ENCODE measurements at regions not wholly inside any gene's neighbourhood (a gene's known extent, or its start where the extent isn't known, plus 50 kb on each side); places are given as distances from the start of the nearest gene placed in this dataset.
"Not testable (repeated sequence)": the region's sequence is repeated elsewhere in the genome, so short reads cannot be mapped to it uniquely, and the experiment has no call there.

- no peak for DNase-seq (ENCODE audit: low read depth in 1 of 2, low spot score in 1 of 2)
Measured at GRCh38 chr16:9338068-9338467, 246.6 kb downstream of the HAPSTR1 start.

DNA sequence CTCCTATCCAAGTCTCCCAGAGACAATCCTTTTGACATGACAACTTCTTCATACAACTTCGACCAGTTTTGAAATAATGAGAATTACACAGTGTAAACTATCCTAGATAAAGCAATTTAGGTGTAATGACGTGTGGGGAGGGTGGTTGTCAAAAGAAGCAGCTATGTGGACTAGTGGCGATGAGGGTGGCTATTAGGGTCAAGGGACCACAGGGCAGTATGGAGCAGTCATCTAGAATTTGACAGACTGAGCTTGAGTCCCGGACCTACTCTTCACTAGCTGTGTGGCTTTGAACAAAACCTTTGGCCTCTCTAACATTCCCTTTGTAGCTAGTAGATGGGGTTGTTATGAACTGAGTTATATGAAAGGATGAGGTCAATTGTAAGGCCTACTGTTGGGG is 247.1 kb downstream of the HAPSTR1 start:
- no peak for DNase-seq (ENCODE audit: low read depth in 1 of 2, low spot score in 1 of 2)

DNA sequence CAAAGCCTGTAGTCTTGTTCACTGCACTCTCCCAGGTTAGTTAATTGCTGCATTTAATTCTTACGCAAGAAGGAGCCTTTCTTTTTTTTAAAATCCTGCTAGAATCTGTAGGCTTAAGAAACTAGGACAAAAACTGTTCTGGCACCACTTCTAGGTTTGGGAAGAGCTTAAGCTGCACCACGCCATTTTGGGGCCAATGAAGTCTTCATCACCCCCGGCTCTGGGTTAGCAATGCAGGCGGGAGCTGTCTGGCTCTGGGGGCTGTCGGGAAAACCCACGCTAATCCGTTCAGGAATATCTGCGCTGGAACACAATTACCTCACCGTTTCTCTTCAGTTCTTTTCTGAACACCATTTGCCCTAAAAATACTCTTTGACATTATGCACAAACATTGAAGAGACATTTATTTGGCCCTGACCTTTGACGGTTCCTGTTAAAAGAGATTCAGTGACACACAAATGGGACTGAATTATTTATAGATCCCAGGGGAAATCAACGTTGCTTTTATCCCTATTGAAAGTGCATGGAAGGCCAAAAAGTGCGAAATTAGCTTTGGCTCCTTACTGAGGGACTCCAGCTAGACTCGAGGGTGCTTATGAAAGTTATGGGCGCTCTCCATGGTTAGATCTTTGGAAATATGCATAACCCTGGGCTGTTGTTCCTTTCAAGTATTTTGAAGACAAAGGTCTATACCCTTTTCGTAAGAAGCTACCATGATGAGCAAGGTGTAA is 249.2 kb downstream of the HAPSTR1 start:
- no peak for DNase-seq (ENCODE audit: low read depth in 1 of 2, low spot score in 1 of 2)

DNA sequence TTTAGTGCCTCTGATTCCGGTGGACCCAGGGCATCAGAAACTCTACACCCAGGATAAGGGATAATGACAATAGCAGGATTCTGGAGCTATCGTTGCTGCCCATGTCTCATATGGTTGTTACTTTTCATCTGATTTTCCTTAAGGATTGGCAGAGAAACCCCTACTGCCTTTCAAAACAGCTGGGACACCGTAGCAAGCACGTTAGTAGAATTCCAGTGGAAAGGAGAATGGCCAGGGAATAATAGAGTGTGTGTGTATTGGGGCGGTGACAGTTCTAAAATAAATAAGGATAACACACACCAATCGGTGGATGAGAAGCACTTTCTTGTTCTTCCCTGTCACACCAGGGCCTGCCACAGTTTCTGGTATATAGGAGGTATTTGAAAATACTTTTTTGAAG is 251.8 kb downstream of the HAPSTR1 start:
- DNase-seq (ENCODE audit: low read depth in 1 of 2, low spot score in 1 of 2), result no peak

- DNase-seq (ENCODE audit: low read depth in 1 of 2, low spot score in 1 of 2), result no peak
Measured at GRCh38 chr16:9344508-9344907, 253.1 kb downstream of the HAPSTR1 start.

- no peak for DNase-seq (ENCODE audit: low read depth in 1 of 2, low spot score in 1 of 2)
Measured at GRCh38 chr16:9345046-9345445, 253.6 kb downstream of the HAPSTR1 start.

GRCh38 chr16:9345880-9346279 is 254.4 kb downstream of the HAPSTR1 start:
- DNase-seq (ENCODE audit: low read depth in 1 of 2, low spot score in 1 of 2), result no peak

- no peak for DNase-seq (ENCODE audit: low read depth in 1 of 2, low spot score in 1 of 2)
Measured at GRCh38 chr16:9348912-9349311, 257.5 kb downstream of the HAPSTR1 start.

DNA sequence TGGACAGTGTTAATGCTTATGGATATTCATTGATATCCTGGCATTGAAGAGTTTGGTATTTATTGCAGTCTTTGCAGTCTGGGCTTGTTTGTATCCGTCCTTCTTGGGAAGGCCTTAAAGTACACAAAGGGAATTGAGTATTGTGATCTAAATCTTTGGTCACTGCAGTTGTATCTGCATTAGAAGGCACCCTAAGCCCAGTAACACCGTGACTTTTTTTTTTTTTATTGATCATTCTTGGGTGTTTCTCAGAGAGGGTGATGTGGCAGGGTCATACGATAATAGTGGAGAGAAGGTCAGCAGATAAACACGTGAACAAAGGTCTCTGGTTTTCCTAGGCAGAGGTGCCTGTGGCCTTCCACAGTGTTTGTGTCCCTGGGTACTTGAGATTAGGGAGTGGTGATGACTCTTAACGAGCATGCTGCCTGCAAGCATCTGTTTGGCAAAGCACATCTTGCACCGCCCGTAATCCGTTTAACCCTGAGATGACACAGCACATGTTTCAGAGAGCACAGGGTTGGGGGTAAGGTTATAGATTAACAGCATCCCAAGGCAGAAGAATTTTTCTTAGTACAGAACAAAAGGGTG is 258.0 kb downstream of the HAPSTR1 start:
- DNase-seq (ENCODE audit: low read depth in 1 of 2, low spot score in 1 of 2), result not testable (repeated sequence)

DNA sequence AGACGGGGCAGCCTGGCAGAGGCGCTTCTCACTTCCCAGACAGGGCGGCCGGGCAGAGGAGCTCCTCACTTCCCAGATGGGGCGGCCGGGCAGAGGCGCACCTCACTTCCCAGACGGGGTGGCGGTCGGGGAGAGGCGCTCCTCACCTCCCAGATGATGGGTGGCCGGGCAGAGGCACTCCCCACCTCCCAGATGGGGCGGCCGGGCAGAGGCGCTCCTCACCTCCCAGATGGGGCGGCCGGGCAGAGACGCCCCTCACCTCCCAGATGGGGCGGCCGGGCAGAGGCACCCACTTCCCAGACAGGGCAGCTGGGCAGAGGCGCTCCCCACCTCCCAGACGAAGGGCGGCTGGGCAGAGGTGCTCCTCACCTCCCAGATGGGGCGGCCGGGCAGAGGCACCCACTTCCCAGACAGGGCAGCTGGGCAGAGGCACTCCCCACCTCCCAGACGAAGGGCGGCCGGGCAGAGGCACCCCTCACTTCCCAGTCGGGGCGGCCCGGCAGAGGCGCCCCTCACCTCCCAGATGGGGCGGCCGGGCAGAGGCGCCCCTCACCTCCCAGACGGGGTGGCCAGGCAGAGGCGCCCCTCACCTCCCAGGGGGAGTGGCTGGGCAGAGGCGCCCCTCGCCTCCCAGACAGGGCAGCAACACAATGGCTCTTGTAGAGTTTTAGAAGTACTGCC is 258.8 kb downstream of the HAPSTR1 start:
- DNase-seq (ENCODE audit: low read depth in 1 of 2, low spot score in 1 of 2), result not testable (repeated sequence)

GRCh38 chr16:9351440-9351839 is 260.0 kb downstream of the HAPSTR1 start:
- no peak for DNase-seq (ENCODE audit: low read depth in 1 of 2, low spot score in 1 of 2)

- no peak for DNase-seq (ENCODE audit: low read depth in 1 of 2, low spot score in 1 of 2)
Measured at GRCh38 chr16:9351841-9352434, 260.5 kb downstream of the HAPSTR1 start.

- no peak for DNase-seq (ENCODE audit: low read depth in 1 of 2, low spot score in 1 of 2)
Measured at GRCh38 chr16:9357829-9358228, 266.4 kb downstream of the HAPSTR1 start.

DNA sequence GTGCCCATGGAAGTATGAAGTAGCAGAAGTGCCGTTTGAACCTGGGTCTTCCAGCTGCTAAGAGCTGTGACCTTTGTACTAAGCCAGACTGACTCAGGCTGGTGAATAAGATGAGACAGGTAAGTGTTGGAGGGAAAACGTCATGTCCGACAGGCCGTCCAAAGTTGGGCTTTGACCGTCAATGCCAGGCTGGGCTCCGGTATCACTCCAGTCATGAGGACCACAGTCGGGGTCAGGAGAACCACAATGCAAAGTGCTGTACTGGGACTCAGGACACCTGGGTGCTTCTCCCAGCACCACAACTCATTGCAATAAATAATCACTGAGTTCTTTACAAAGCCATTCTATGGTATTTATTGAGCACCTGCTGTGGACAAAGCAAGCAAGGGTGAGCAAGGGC is 268.6 kb downstream of the HAPSTR1 start:
- no peak for DNase-seq (ENCODE audit: low read depth in 1 of 2, low spot score in 1 of 2)

DNA sequence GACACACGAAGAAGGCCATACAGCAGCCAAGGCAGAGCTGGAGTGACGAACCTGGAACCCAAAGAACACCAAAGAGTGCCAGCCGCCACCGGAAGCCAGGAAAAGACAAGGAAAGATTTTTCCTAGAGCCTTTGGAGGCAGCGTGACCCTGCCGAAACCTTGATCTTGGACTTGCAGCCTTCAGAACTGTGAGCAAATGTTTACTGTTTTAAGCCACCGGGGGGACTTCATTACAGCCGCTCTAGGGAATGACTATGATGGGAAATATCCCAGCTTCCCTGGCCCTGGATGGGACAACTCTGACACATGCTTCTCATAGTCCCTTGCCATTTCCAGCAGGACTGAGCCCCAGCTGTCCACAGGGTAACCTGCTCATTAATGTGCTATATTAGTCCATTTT is 270.6 kb downstream of the HAPSTR1 start:
- no peak for DNase-seq (ENCODE audit: low read depth in 1 of 2, low spot score in 1 of 2)

DNA sequence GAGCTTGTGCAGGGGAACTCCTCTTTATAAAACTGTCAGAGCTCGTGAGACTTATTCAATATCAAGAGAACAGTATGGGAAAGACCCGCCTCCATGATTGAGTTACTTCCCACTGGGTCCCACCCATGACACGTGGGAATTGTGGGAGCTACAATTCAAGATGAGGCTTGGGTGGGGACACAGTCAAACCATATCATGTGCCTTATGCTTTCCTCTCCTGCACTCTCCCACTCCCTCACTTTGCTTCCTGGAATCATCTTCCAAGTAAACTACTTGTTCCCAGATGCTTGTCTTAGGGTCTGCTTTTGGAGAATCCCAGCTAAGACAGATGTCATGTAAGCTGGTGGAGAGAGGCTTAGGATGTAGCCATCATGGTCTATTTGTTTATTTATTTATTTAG is 271.2 kb downstream of the HAPSTR1 start:
- no peak for DNase-seq (ENCODE audit: low read depth in 1 of 2, low spot score in 1 of 2)

DNA sequence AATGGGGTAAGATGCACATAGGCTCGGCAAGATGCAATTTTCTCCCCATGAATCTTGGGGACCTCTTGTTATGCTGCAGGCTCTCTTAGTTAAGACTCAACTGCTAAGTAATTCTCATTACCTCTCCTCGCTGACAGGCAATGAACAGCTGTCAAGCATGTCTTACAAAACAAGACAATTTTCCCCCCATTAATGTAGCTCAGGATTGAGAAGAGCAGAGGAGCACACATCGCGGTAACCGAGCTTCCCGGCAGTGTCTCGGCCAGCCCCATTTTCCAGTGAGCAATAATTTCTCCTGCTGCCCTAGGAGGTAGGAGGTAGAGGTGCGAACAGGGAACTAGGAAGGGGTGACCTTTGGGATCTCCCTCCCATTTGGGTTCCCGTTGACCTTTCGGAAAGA is 272.1 kb downstream of the HAPSTR1 start:
- DNase-seq (ENCODE audit: low read depth in 1 of 2, low spot score in 1 of 2), result no peak

DNA sequence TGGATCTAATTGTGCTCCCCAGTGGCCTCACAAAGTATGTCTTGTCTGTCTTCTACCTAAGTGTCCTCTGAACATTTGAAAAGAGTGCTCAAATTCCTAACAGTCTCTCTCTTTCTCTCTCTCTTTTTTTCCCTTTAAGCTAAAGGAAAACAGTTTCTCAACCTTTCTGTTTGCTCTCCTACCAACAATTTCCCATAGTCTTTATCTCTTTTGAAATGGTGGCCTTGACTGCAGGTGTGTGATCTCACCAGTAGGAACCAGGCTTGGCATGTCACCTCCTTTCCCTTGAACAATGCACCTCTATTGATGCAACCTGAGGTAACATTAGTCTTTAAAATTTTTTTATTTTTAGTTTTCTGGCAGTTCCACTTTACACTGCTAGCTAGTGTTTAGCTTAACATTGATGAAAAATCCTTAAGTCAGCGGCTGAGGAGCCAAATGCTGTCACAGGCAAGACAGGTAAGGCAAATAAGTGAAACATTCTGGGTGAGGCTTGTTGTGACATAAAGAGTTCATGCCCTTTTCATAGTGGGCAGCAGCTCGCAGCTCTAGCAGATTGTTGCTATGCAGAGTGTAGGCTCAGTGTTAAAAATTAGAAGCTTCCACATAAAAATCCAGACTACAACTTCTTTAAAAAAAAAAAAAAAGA is 273.4 kb downstream of the HAPSTR1 start:
- no peak for DNase-seq (ENCODE audit: low read depth in 1 of 2, low spot score in 1 of 2)

GRCh38 chr16:9365370-9365728 is 273.9 kb downstream of the HAPSTR1 start:
- DNase-seq (ENCODE audit: low read depth in 1 of 2, low spot score in 1 of 2), result no peak

GRCh38 chr16:9366048-9366969 is 274.9 kb downstream of the HAPSTR1 start:
- no peak for DNase-seq (ENCODE audit: low read depth in 1 of 2, low spot score in 1 of 2)

- DNase-seq (ENCODE audit: low read depth in 1 of 2, low spot score in 1 of 2), result no peak
Measured at GRCh38 chr16:9370061-9370491, 278.6 kb downstream of the HAPSTR1 start.

All from activated CD4-positive, alpha-beta T cell treated with anti-CD3 and anti-CD28 coated beads, Interleukin-2, amount 50 U/mL, for 24 hours (primary cell).